Neural cell (in vitro differentiated cells): ENCODE measurements at regions not wholly inside any gene's neighbourhood (a gene's known extent, or its start where the extent isn't known, plus 50 kb on each side); places are given as distances from the start of the nearest gene placed in this dataset.

Experiments
- H2AFZ ChIP-seq: fragments of 200-600, 300-800 bp; sonication (generic), shearing (Covaris generic); 2 replicates; pipeline ENCODE4 v1.6.0; 2014; ENCODE audit warnings: low read depth, mild to moderate bottlenecking, antibody characterized with exemption, low read length, moderate library complexity
- H3F3A ChIP-seq: fragments of 200-600 bp; shearing (Covaris generic); 2 replicates; pipeline ENCODE4 v1.6.1; 2016; ENCODE audit warnings: mild to moderate bottlenecking, moderate library complexity, mixed read lengths, antibody characterized with exemption, low read length; ENCODE audit not compliant: insufficient read depth, poor library complexity, severe bottlenecking
- H3K27ac ChIP-seq: fragments of 200-600, 300-800 bp; sonication (generic), shearing (Covaris generic); 2 replicates; pipeline ENCODE4 v1.5.1; 2014; ENCODE audit warnings: mild to moderate bottlenecking, low read length, moderate library complexity
- H3K27me3 ChIP-seq: fragments of 300-800, 200-600 bp; sonication (generic), shearing (Covaris generic); 2 replicates; pipeline ENCODE4 v1.6.0; 2014; ENCODE audit warnings: mild to moderate bottlenecking, low read depth, low read length, moderate library complexity; ENCODE audit not compliant: insufficient read depth
- H3K36me3 ChIP-seq: fragments of 300-800, 200-600 bp; sonication (generic), shearing (Covaris generic); 2 replicates; pipeline ENCODE4 v1.5.1; 2014; ENCODE audit warnings: mild to moderate bottlenecking, antibody characterized with exemption, low read length, moderate library complexity; ENCODE audit not compliant: insufficient read depth
- H3K4me2 ChIP-seq: fragments of 300-800, 200-600 bp; sonication (generic), shearing (Covaris generic); 2 replicates; pipeline ENCODE4 v1.6.0; 2014; ENCODE audit warnings: mild to moderate bottlenecking, low read length
- H3K4me3 ChIP-seq: fragments of 300-800, 200-600 bp; sonication (generic), shearing (Covaris generic); 2 replicates; pipeline ENCODE4 v1.5.1; 2014; ENCODE audit warnings: mild to moderate bottlenecking, low read length, moderate library complexity
- H3K79me2 ChIP-seq: fragments of 200-600 bp; shearing (Covaris generic); replicated peaks from 2 replicates; pipeline ENCODE4 v1.6.0; 2014; ENCODE audit warnings: mild to moderate bottlenecking, low read length, moderate library complexity; ENCODE audit not compliant: insufficient read depth
- H3K9ac ChIP-seq: fragments of 300-800, 200-600 bp; sonication (generic), shearing (Covaris generic); 2 replicates; pipeline ENCODE4 v1.6.1; 2016; ENCODE audit warnings: mild to moderate bottlenecking, low read length, mixed read lengths
- H3K9me2 ChIP-seq: fragments of 200-600 bp; shearing (Covaris generic); 2 replicates; pipeline ENCODE4 v1.6.1; 2016; ENCODE audit warnings: mild to moderate bottlenecking, low read length, mixed read lengths; ENCODE audit not compliant: insufficient read depth
- H3K9me3 ChIP-seq: fragments of 200-600, 300-800 bp; sonication (generic), shearing (Covaris generic); 2 replicates; pipeline ENCODE4 v1.6.1; 2016; ENCODE audit warnings: mild to moderate bottlenecking, mixed run types, low read length, moderate library complexity, mixed read lengths
- H4K20me1 ChIP-seq: fragments of 200-600 bp; shearing (Covaris generic); 2 replicates; pipeline ENCODE4 v1.6.1; 2016; ENCODE audit warnings: mild to moderate bottlenecking, mixed run types; ENCODE audit not compliant: insufficient read depth
- EP300 ChIP-seq: fragments of 450-650 bp; conservative IDR thresholded peaks from 2 replicates; pipeline ENCODE4 v1.6.1; 2014; ENCODE audit warnings: antibody characterized with exemption, mild to moderate bottlenecking, moderate library complexity; ENCODE audit not compliant: poor library complexity, severe bottlenecking
- EZH2 ChIP-seq: fragments of 200-600, 300-800 bp; shearing (Covaris generic), sonication (generic); IDR thresholded peaks from 2 replicates; pipeline ENCODE4 v1.6.1; 2014; ENCODE audit warnings: antibody characterized with exemption, low read length, borderline replicate concordance, mild to moderate bottlenecking; ENCODE audit not compliant: insufficient read depth, poor library complexity, severe bottlenecking
- MXI1 ChIP-seq: fragments of 450-650 bp; conservative IDR thresholded peaks from 2 replicates; pipeline ENCODE4 v1.6.1; 2014; ENCODE audit warnings: antibody characterized with exemption, mild to moderate bottlenecking; ENCODE audit not compliant: poor library complexity, severe bottlenecking
- POLR2AphosphoS5 ChIP-seq: IDR thresholded peaks from 2 replicates; pipeline ENCODE4 v1.6.1; 2012
- RAD21 ChIP-seq: fragments of 450-650 bp; conservative IDR thresholded peaks from 2 replicates; pipeline ENCODE4 v1.6.1; 2014; ENCODE audit warnings: antibody characterized with exemption, mild to moderate bottlenecking, moderate library complexity
- SMC3 ChIP-seq: fragments of 450-650 bp; conservative IDR thresholded peaks from 2 replicates; pipeline ENCODE4 v1.6.1; 2014; ENCODE audit warnings: antibody characterized with exemption, mild to moderate bottlenecking, moderate library complexity; ENCODE audit not compliant: poor library complexity
- TAF1 ChIP-seq: IDR thresholded peaks from 2 replicates; pipeline ENCODE4 v1.6.1; 2012; ENCODE audit warnings: low read depth
- TF ChIP-seq, protein P1 (sequence below): fragments of 450-650 bp; IDR thresholded peaks from 2 replicates; pipeline ENCODE4 v1.5.1; 2014; ENCODE audit warnings: antibody characterized with exemption, mild to moderate bottlenecking, moderate library complexity; ENCODE audit not compliant: poor library complexity, severe bottlenecking
- TF ChIP-seq, protein P2 (sequence below): IDR thresholded peaks from 2 replicates; pipeline ENCODE4 v1.6.1; 2012; ENCODE audit warnings: borderline replicate concordance

DNA sequence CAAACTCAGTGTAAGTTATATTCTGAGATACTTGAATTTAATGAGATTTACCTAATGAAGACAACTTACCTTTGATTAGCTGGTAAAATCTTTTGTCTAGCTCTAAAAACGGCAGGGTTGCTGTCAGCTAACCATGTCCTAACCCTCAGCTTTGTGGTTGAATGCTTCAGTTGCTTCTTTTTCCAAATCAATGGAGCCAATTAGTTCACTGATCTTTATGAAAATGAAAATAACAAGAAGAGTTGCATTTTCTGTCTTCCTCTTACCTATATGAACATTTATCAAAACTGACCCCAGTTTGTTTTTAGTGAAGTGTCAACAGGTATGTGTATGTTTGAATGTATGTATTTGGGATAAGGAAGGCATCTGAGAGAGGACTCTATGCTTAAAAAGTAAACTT, 253.1 kb upstream of the MTPN start:
- Histone ChIP-seq H3K27ac (no peak overlapping the region), H4K20me1 (no peaks in the 10 kb centered on the region), H3K4me2 (no peak overlapping the region), H3K9me3 (no peaks in the 10 kb centered on the region), H3F3A (no peaks in the 10 kb centered on the region), H3K79me2 (no peaks in the 10 kb centered on the region), H3K9ac (no peak overlapping the region), H3K36me3 (no peaks in the 10 kb centered on the region), H2AFZ (no peak overlapping the region), H3K27me3 (no peaks in the 10 kb centered on the region), H3K4me3 (no peak overlapping the region), H3K9me2 (no peaks in the 10 kb centered on the region)
- TF ChIP-seq POLR2AphosphoS5 (no peak), EP300 (no peak), EZH2 (no peak), TAF1 (no peak), MXI1 (no peak), SMC3 (no peak), RAD21 (no peak)
- TF ChIP-seq, protein P1, sequence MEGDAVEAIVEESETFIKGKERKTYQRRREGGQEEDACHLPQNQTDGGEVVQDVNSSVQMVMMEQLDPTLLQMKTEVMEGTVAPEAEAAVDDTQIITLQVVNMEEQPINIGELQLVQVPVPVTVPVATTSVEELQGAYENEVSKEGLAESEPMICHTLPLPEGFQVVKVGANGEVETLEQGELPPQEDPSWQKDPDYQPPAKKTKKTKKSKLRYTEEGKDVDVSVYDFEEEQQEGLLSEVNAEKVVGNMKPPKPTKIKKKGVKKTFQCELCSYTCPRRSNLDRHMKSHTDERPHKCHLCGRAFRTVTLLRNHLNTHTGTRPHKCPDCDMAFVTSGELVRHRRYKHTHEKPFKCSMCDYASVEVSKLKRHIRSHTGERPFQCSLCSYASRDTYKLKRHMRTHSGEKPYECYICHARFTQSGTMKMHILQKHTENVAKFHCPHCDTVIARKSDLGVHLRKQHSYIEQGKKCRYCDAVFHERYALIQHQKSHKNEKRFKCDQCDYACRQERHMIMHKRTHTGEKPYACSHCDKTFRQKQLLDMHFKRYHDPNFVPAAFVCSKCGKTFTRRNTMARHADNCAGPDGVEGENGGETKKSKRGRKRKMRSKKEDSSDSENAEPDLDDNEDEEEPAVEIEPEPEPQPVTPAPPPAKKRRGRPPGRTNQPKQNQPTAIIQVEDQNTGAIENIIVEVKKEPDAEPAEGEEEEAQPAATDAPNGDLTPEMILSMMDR, result no peak
- TF ChIP-seq, protein P2, sequence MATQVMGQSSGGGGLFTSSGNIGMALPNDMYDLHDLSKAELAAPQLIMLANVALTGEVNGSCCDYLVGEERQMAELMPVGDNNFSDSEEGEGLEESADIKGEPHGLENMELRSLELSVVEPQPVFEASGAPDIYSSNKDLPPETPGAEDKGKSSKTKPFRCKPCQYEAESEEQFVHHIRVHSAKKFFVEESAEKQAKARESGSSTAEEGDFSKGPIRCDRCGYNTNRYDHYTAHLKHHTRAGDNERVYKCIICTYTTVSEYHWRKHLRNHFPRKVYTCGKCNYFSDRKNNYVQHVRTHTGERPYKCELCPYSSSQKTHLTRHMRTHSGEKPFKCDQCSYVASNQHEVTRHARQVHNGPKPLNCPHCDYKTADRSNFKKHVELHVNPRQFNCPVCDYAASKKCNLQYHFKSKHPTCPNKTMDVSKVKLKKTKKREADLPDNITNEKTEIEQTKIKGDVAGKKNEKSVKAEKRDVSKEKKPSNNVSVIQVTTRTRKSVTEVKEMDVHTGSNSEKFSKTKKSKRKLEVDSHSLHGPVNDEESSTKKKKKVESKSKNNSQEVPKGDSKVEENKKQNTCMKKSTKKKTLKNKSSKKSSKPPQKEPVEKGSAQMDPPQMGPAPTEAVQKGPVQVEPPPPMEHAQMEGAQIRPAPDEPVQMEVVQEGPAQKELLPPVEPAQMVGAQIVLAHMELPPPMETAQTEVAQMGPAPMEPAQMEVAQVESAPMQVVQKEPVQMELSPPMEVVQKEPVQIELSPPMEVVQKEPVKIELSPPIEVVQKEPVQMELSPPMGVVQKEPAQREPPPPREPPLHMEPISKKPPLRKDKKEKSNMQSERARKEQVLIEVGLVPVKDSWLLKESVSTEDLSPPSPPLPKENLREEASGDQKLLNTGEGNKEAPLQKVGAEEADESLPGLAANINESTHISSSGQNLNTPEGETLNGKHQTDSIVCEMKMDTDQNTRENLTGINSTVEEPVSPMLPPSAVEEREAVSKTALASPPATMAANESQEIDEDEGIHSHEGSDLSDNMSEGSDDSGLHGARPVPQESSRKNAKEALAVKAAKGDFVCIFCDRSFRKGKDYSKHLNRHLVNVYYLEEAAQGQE, result no peak

DNA sequence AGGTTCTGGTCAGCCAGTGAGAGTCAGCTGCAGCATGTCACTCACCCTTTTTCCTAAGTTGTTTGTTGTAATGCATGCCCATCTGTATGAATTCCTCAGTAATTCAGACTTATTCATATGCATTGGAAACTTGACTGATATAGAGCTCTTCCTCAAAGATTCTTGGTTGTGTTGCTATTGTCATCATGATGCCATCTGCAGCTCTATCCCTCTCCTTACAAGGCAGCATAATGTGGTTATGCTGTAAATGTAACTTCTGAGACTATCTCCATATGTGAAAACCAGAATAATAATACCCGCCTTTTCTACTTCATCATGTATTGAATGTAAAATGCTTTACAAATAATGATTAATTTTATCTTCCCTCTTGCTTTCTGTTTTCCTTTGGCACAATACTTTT, 252.6 kb upstream of the MTPN start:
- Histone ChIP-seq H3K4me2 (no peak overlapping the region), H4K20me1 (no peaks in the 10 kb centered on the region), H2AFZ (no peak overlapping the region), H3K9me2 (no peaks in the 10 kb centered on the region), H3K9ac (no peak overlapping the region), H3K79me2 (no peaks in the 10 kb centered on the region), H3F3A (no peaks in the 10 kb centered on the region), H3K27ac (no peak overlapping the region), H3K36me3 (no peaks in the 10 kb centered on the region), H3K4me3 (no peak overlapping the region), H3K9me3 (no peaks in the 10 kb centered on the region), H3K27me3 (no peaks in the 10 kb centered on the region)
- TF ChIP-seq POLR2AphosphoS5 (no peak), SMC3 (no peak), TAF1 (no peak), EZH2 (no peak), RAD21 (no peak), MXI1 (no peak), EP300 (no peak)
- TF ChIP-seq, protein P2, result no peak
- TF ChIP-seq, protein P1, result no peak
